ENCODE measurements at regions not wholly inside any gene's neighbourhood (a gene's known extent, or its start where the extent isn't known, plus 50 kb on each side); places are given as distances from the start of the nearest gene placed in this dataset.

- intact Hi-C loops (cut with micrococcal nuclease) = no loop called here
- H3K4me3 Mint-ChIP-seq (ENCODE audit: unreplicated experiment) = no peak overlapping the region
- BruUV-seq (replicated peaks) = no TSS peak
- no peaks in the 10 kb centered on the region for H3K27me3 Mint-ChIP-seq (ENCODE audit: insufficient read depth, unreplicated experiment)
- peaks cover 18% of the 10 kb centered on the region for H3K4me1 Mint-ChIP-seq (ENCODE audit: insufficient read depth, unreplicated experiment)
- ChIA-PET POLR2A (interaction anchor here (1.0 kb wide), 2 partner anchors 10 to 63 kb away, joined by 3 to 5 read pairs; no protein-coding TSS in a partner anchor), CTCF (interaction anchor here (1.3 kb wide), 1 partner anchor 10 kb away, joined by 4 read pairs; no protein-coding TSS in a partner anchor)
- no peak overlapping the region for H3K27ac Mint-ChIP-seq (ENCODE audit: low read depth, unreplicated experiment)
- TF ChIP-seq CTCF (IDR thresholded peaks at IDR 0.05; ENCODE audit: unreplicated experiment) = no peak
- H3K36me3 Mint-ChIP-seq (ENCODE audit: insufficient read depth, unreplicated experiment) = no peaks in the 10 kb centered on the region
- DNase-seq (ENCODE audit: unreplicated experiment) = no peak
- no peaks in the 10 kb centered on the region for H3K9me3 Mint-ChIP-seq (ENCODE audit: unreplicated experiment)
Observed at GRCh38 chr17:62887437-62887836, 78.6 kb upstream of the TANC2 start.

DNA sequence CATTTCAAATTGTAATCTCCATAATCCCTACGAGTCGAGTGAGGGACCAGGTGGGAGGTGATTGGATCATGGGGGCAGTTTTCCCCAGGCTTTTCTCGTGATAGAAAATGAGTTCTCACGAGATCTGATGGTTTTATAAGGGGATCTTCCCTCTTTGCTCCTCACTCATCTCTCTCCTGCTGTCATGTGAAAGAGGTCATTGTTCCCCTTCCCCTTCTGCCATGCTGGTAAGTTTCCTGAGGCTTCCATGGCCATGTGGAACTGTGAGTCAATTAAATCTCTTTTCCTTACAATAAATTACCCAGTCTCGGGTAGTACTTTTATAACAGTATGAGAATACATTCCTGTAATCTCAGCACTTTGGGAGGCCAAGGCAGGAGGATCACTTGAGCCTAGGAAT, 76.7 kb upstream of the MARCHF10 start:
- Mint-ChIP-seq H3K9me3 (ENCODE audit: unreplicated experiment) (no peaks in the 10 kb centered on the region), H3K27ac (ENCODE audit: low read depth, unreplicated experiment) (no peak overlapping the region), H3K36me3 (ENCODE audit: insufficient read depth, unreplicated experiment) (no peaks in the 10 kb centered on the region), H3K27me3 (ENCODE audit: insufficient read depth, unreplicated experiment) (no peaks in the 10 kb centered on the region), H3K4me1 (ENCODE audit: insufficient read depth, unreplicated experiment) (peaks cover 21% of the 10 kb centered on the region), H3K4me3 (ENCODE audit: unreplicated experiment) (no peak overlapping the region)
- BruUV-seq (replicated peaks) = no TSS peak
- POLR2A ChIA-PET = no interaction called here
- no peak for DNase-seq (ENCODE audit: unreplicated experiment)
- intact Hi-C loops (cut with micrococcal nuclease) = no loop called here
- CTCF ChIA-PET = no interaction called here
- no peak for TF ChIP-seq CTCF (IDR thresholded peaks at IDR 0.05; ENCODE audit: unreplicated experiment)

- ChIA-PET POLR2A (interaction anchor here (1.6 kb wide), 1 partner anchor 10 kb away, joined by 6 read pairs; no protein-coding TSS in a partner anchor), CTCF (no interaction called here)
- TF ChIP-seq CTCF (IDR thresholded peaks at IDR 0.05; ENCODE audit: unreplicated experiment) = no peak
- Mint-ChIP-seq H3K27ac (ENCODE audit: low read depth, unreplicated experiment) (no peak overlapping the region), H3K27me3 (ENCODE audit: insufficient read depth, unreplicated experiment) (no peaks in the 10 kb centered on the region), H3K4me3 (ENCODE audit: unreplicated experiment) (no peak overlapping the region), H3K9me3 (ENCODE audit: unreplicated experiment) (no peaks in the 10 kb centered on the region), H3K4me1 (ENCODE audit: insufficient read depth, unreplicated experiment) (peaks cover 11% of the 10 kb centered on the region), H3K36me3 (ENCODE audit: insufficient read depth, unreplicated experiment) (no peaks in the 10 kb centered on the region)
- BruUV-seq (replicated peaks) = no TSS peak
- intact Hi-C loops (cut with micrococcal nuclease) = no loop called here
- DNase-seq (ENCODE audit: unreplicated experiment) = peak; percentile 68
Observed at GRCh38 chr17:62882878-62883277, 74.8 kb upstream of the MARCHF10 start.

DNA sequence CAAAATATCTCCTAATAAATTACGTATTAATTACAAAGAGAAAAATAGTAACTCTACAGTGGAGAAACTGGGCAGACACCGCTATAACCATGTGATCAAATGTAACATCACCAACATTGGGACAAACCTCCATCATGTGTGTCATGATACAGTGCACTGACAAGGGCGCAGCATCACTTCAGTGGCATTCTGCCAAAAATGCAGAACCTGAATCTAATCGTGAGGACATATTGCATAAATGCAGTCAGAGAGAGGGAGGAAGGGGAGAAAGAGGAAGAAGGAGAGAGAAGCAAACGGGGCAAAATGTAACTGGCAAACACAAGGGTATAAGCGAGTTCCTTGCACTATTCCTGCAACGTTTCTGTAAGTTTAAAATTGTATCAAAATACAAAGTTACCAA, 74.2 kb upstream of the MARCHF10 start:
- H3K36me3 Mint-ChIP-seq (ENCODE audit: insufficient read depth, unreplicated experiment) = no peaks in the 10 kb centered on the region

More for the DNA sequence above, 74.2 kb upstream of the MARCHF10 start:
- intact Hi-C loops (cut with micrococcal nuclease) = no loop called here
- H3K4me1 Mint-ChIP-seq (ENCODE audit: insufficient read depth, unreplicated experiment) = peaks cover 11% of the 10 kb centered on the region
- H3K9me3 Mint-ChIP-seq (ENCODE audit: unreplicated experiment) = no peaks in the 10 kb centered on the region
- POLR2A ChIA-PET = no interaction called here
- no TSS peak for BruUV-seq (replicated peaks)
- CTCF ChIA-PET = no interaction called here
- no peak for TF ChIP-seq CTCF (IDR thresholded peaks at IDR 0.05; ENCODE audit: unreplicated experiment)
- no peak overlapping the region for H3K4me3 Mint-ChIP-seq (ENCODE audit: unreplicated experiment)
- H3K27ac Mint-ChIP-seq (ENCODE audit: low read depth, unreplicated experiment) = no peak overlapping the region
- peak; percentile 52 for DNase-seq (ENCODE audit: unreplicated experiment)
- H3K27me3 Mint-ChIP-seq (ENCODE audit: insufficient read depth, unreplicated experiment) = no peaks in the 10 kb centered on the region

All from MCF 10A (cell line).